Neural cell (in vitro differentiated cells): ENCODE measurements at regions not wholly inside any gene's neighbourhood (a gene's known extent, or its start where the extent isn't known, plus 50 kb on each side); places are given as distances from the start of the nearest gene placed in this dataset.

Experiments
- H2AFZ ChIP-seq: fragments of 200-600, 300-800 bp; sonication (generic), shearing (Covaris generic); 2 replicates; pipeline ENCODE4 v1.6.0; 2014; ENCODE audit warnings: low read depth, mild to moderate bottlenecking, antibody characterized with exemption, low read length, moderate library complexity
- H3F3A ChIP-seq: fragments of 200-600 bp; shearing (Covaris generic); 2 replicates; pipeline ENCODE4 v1.6.1; 2016; ENCODE audit warnings: mild to moderate bottlenecking, moderate library complexity, mixed read lengths, antibody characterized with exemption, low read length; ENCODE audit not compliant: insufficient read depth, poor library complexity, severe bottlenecking
- H3K27ac ChIP-seq: fragments of 200-600, 300-800 bp; sonication (generic), shearing (Covaris generic); 2 replicates; pipeline ENCODE4 v1.5.1; 2014; ENCODE audit warnings: mild to moderate bottlenecking, low read length, moderate library complexity
- H3K27me3 ChIP-seq: fragments of 300-800, 200-600 bp; sonication (generic), shearing (Covaris generic); 2 replicates; pipeline ENCODE4 v1.6.0; 2014; ENCODE audit warnings: mild to moderate bottlenecking, low read depth, low read length, moderate library complexity; ENCODE audit not compliant: insufficient read depth
- H3K36me3 ChIP-seq: fragments of 300-800, 200-600 bp; sonication (generic), shearing (Covaris generic); 2 replicates; pipeline ENCODE4 v1.5.1; 2014; ENCODE audit warnings: mild to moderate bottlenecking, antibody characterized with exemption, low read length, moderate library complexity; ENCODE audit not compliant: insufficient read depth
- H3K4me2 ChIP-seq: fragments of 300-800, 200-600 bp; sonication (generic), shearing (Covaris generic); 2 replicates; pipeline ENCODE4 v1.6.0; 2014; ENCODE audit warnings: mild to moderate bottlenecking, low read length
- H3K4me3 ChIP-seq: fragments of 300-800, 200-600 bp; sonication (generic), shearing (Covaris generic); 2 replicates; pipeline ENCODE4 v1.5.1; 2014; ENCODE audit warnings: mild to moderate bottlenecking, low read length, moderate library complexity
- H3K79me2 ChIP-seq: fragments of 200-600 bp; shearing (Covaris generic); replicated peaks from 2 replicates; pipeline ENCODE4 v1.6.0; 2014; ENCODE audit warnings: mild to moderate bottlenecking, low read length, moderate library complexity; ENCODE audit not compliant: insufficient read depth
- H3K9ac ChIP-seq: fragments of 300-800, 200-600 bp; sonication (generic), shearing (Covaris generic); 2 replicates; pipeline ENCODE4 v1.6.1; 2016; ENCODE audit warnings: mild to moderate bottlenecking, low read length, mixed read lengths
- H3K9me2 ChIP-seq: fragments of 200-600 bp; shearing (Covaris generic); 2 replicates; pipeline ENCODE4 v1.6.1; 2016; ENCODE audit warnings: mild to moderate bottlenecking, low read length, mixed read lengths; ENCODE audit not compliant: insufficient read depth
- H3K9me3 ChIP-seq: fragments of 200-600, 300-800 bp; sonication (generic), shearing (Covaris generic); 2 replicates; pipeline ENCODE4 v1.6.1; 2016; ENCODE audit warnings: mild to moderate bottlenecking, mixed run types, low read length, moderate library complexity, mixed read lengths
- H4K20me1 ChIP-seq: fragments of 200-600 bp; shearing (Covaris generic); 2 replicates; pipeline ENCODE4 v1.6.1; 2016; ENCODE audit warnings: mild to moderate bottlenecking, mixed run types; ENCODE audit not compliant: insufficient read depth
- EP300 ChIP-seq: fragments of 450-650 bp; conservative IDR thresholded peaks from 2 replicates; pipeline ENCODE4 v1.6.1; 2014; ENCODE audit warnings: antibody characterized with exemption, mild to moderate bottlenecking, moderate library complexity; ENCODE audit not compliant: poor library complexity, severe bottlenecking
- EZH2 ChIP-seq: fragments of 200-600, 300-800 bp; shearing (Covaris generic), sonication (generic); IDR thresholded peaks from 2 replicates; pipeline ENCODE4 v1.6.1; 2014; ENCODE audit warnings: antibody characterized with exemption, low read length, borderline replicate concordance, mild to moderate bottlenecking; ENCODE audit not compliant: insufficient read depth, poor library complexity, severe bottlenecking
- MXI1 ChIP-seq: fragments of 450-650 bp; conservative IDR thresholded peaks from 2 replicates; pipeline ENCODE4 v1.6.1; 2014; ENCODE audit warnings: antibody characterized with exemption, mild to moderate bottlenecking; ENCODE audit not compliant: poor library complexity, severe bottlenecking
- POLR2AphosphoS5 ChIP-seq: IDR thresholded peaks from 2 replicates; pipeline ENCODE4 v1.6.1; 2012
- RAD21 ChIP-seq: fragments of 450-650 bp; conservative IDR thresholded peaks from 2 replicates; pipeline ENCODE4 v1.6.1; 2014; ENCODE audit warnings: antibody characterized with exemption, mild to moderate bottlenecking, moderate library complexity
- SMC3 ChIP-seq: fragments of 450-650 bp; conservative IDR thresholded peaks from 2 replicates; pipeline ENCODE4 v1.6.1; 2014; ENCODE audit warnings: antibody characterized with exemption, mild to moderate bottlenecking, moderate library complexity; ENCODE audit not compliant: poor library complexity
- TAF1 ChIP-seq: IDR thresholded peaks from 2 replicates; pipeline ENCODE4 v1.6.1; 2012; ENCODE audit warnings: low read depth
- TF ChIP-seq, protein P1 (sequence below): fragments of 450-650 bp; IDR thresholded peaks from 2 replicates; pipeline ENCODE4 v1.5.1; 2014; ENCODE audit warnings: antibody characterized with exemption, mild to moderate bottlenecking, moderate library complexity; ENCODE audit not compliant: poor library complexity, severe bottlenecking
- TF ChIP-seq, protein P2 (sequence below): IDR thresholded peaks from 2 replicates; pipeline ENCODE4 v1.6.1; 2012; ENCODE audit warnings: borderline replicate concordance

DNA sequence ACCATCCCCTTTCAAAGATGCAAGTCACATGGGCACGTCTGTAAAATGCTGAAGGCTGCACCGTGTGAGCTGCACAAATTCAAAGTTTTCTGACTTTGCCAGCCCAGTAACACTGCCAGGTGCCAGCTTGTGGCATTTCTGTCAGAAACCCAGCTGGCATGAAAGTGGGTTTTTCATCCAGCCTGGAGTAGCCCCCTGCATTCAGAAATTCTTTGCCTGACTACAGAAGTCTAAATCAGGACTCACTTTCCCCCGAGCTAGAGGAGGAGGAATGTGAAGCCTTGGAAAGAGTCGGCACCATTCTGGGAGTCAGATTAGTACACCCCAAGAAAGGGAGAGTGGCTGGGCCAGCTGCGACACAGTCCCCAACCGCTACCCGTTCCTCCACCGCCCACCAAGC lies 56.7 kb upstream of the EN2 start:
- no peaks in the 10 kb centered on the region for H3K27me3 ChIP-seq
- TF ChIP-seq POLR2AphosphoS5 (no peak), EZH2 (no peak), EP300 (no peak), RAD21 (no peak), SMC3 (no peak), MXI1 (no peak), TAF1 (no peak)
- TF ChIP-seq, protein P1, sequence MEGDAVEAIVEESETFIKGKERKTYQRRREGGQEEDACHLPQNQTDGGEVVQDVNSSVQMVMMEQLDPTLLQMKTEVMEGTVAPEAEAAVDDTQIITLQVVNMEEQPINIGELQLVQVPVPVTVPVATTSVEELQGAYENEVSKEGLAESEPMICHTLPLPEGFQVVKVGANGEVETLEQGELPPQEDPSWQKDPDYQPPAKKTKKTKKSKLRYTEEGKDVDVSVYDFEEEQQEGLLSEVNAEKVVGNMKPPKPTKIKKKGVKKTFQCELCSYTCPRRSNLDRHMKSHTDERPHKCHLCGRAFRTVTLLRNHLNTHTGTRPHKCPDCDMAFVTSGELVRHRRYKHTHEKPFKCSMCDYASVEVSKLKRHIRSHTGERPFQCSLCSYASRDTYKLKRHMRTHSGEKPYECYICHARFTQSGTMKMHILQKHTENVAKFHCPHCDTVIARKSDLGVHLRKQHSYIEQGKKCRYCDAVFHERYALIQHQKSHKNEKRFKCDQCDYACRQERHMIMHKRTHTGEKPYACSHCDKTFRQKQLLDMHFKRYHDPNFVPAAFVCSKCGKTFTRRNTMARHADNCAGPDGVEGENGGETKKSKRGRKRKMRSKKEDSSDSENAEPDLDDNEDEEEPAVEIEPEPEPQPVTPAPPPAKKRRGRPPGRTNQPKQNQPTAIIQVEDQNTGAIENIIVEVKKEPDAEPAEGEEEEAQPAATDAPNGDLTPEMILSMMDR = no peak
- TF ChIP-seq, protein P2, sequence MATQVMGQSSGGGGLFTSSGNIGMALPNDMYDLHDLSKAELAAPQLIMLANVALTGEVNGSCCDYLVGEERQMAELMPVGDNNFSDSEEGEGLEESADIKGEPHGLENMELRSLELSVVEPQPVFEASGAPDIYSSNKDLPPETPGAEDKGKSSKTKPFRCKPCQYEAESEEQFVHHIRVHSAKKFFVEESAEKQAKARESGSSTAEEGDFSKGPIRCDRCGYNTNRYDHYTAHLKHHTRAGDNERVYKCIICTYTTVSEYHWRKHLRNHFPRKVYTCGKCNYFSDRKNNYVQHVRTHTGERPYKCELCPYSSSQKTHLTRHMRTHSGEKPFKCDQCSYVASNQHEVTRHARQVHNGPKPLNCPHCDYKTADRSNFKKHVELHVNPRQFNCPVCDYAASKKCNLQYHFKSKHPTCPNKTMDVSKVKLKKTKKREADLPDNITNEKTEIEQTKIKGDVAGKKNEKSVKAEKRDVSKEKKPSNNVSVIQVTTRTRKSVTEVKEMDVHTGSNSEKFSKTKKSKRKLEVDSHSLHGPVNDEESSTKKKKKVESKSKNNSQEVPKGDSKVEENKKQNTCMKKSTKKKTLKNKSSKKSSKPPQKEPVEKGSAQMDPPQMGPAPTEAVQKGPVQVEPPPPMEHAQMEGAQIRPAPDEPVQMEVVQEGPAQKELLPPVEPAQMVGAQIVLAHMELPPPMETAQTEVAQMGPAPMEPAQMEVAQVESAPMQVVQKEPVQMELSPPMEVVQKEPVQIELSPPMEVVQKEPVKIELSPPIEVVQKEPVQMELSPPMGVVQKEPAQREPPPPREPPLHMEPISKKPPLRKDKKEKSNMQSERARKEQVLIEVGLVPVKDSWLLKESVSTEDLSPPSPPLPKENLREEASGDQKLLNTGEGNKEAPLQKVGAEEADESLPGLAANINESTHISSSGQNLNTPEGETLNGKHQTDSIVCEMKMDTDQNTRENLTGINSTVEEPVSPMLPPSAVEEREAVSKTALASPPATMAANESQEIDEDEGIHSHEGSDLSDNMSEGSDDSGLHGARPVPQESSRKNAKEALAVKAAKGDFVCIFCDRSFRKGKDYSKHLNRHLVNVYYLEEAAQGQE = no peak
- H3K79me2 ChIP-seq = no peaks in the 10 kb centered on the region
- no peaks in the 10 kb centered on the region for H3K9me2 ChIP-seq
- no peaks in the 10 kb centered on the region for H3F3A ChIP-seq
- no peak overlapping the region for H3K4me2 ChIP-seq
- H3K27ac ChIP-seq = no peak overlapping the region
- peaks cover 4% of the 10 kb centered on the region for H3K9me3 ChIP-seq
- no peak overlapping the region for H2AFZ ChIP-seq
- H4K20me1 ChIP-seq = no peaks in the 10 kb centered on the region
- no peak overlapping the region for H3K9ac ChIP-seq
- H3K36me3 ChIP-seq = no peaks in the 10 kb centered on the region
- H3K4me3 ChIP-seq = no peak overlapping the region

DNA sequence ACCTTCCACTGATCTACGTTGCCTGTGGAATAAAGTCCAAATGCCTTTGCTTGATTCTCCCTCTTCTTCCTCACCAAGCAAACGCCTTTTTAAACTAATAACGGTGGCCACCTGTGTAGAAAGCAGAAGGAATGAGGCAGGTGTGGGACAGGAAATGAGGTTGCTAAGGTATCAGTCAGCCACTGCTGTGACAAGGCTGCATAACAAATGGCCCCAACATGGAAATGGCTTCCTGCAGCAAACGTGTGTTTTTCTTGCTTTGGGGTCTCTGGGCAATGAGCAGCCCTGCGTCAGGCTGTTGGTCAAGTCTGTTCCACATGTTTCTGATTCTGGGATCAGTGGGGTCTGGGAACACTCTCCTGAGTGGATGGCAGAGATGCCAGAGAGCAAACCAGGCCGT lies 56.0 kb upstream of the EN2 start:
- Histone ChIP-seq H3K27ac (no peak overlapping the region), H3K9me3 (peaks cover 4% of the 10 kb centered on the region), H3K79me2 (no peaks in the 10 kb centered on the region), H3K27me3 (no peaks in the 10 kb centered on the region), H4K20me1 (no peaks in the 10 kb centered on the region), H3K36me3 (no peaks in the 10 kb centered on the region), H2AFZ (no peak overlapping the region), H3K9ac (no peak overlapping the region), H3K9me2 (no peaks in the 10 kb centered on the region), H3F3A (no peaks in the 10 kb centered on the region), H3K4me2 (no peak overlapping the region), H3K4me3 (no peak overlapping the region)
- TF ChIP-seq TAF1 (no peak), POLR2AphosphoS5 (no peak), RAD21 (no peak), EP300 (no peak), SMC3 (no peak), EZH2 (no peak), MXI1 (no peak)
- TF ChIP-seq, protein P2 = no peak
- TF ChIP-seq, protein P1 = no peak
